ENCODE measurements at regions not wholly inside any gene's neighbourhood (a gene's known extent, or its start where the extent isn't known, plus 50 kb on each side); places are given as distances from the start of the nearest gene placed in this dataset.

GRCh38 chr18:43703050-43703449 is 425.8 kb upstream of the SYT4 start:
- WGBS, 3 donors = 55 to 61% (median 58%) methylated on average over 2 of the region's 2 CpGs
- Histone ChIP-seq H3K4me3 (no peak overlapping the region), H3K36me3 (ENCODE audit: insufficient read depth in 1 of 2, low read depth in 1 of 2) (no peaks in the 10 kb centered on the region), H3K27me3 (ENCODE audit: insufficient read depth in 3 of 3, low read length in 2 of 3) (no peaks in the 10 kb centered on the region), H3K9me3 (no peaks in the 10 kb centered on the region), H3K27ac (no peak overlapping the region), H3K4me1 (no peaks in the 10 kb centered on the region)
- TF ChIP-seq, protein P1, sequence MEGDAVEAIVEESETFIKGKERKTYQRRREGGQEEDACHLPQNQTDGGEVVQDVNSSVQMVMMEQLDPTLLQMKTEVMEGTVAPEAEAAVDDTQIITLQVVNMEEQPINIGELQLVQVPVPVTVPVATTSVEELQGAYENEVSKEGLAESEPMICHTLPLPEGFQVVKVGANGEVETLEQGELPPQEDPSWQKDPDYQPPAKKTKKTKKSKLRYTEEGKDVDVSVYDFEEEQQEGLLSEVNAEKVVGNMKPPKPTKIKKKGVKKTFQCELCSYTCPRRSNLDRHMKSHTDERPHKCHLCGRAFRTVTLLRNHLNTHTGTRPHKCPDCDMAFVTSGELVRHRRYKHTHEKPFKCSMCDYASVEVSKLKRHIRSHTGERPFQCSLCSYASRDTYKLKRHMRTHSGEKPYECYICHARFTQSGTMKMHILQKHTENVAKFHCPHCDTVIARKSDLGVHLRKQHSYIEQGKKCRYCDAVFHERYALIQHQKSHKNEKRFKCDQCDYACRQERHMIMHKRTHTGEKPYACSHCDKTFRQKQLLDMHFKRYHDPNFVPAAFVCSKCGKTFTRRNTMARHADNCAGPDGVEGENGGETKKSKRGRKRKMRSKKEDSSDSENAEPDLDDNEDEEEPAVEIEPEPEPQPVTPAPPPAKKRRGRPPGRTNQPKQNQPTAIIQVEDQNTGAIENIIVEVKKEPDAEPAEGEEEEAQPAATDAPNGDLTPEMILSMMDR (IDR thresholded peaks at IDR 0.05) = no peak
- intact Hi-C loops (cut with DNase I) = no loop called here
- ATAC-seq = no peak
- DNase-seq = no peak

- WGBS, 3 donors = 61 to 63% (median 63%) methylated on average over 4 of the region's 4 CpGs
- H3K27me3 ChIP-seq (ENCODE audit: insufficient read depth in 3 of 3, low read length in 2 of 3) = no peaks in the 10 kb centered on the region
- no peak overlapping the region for H3K27ac ChIP-seq
- DNase-seq = no peak
- TF ChIP-seq, protein P1 (IDR thresholded peaks at IDR 0.05) = no peak
- no peak overlapping the region for H3K4me3 ChIP-seq
- no peaks in the 10 kb centered on the region for H3K36me3 ChIP-seq (ENCODE audit: insufficient read depth in 1 of 2, low read depth in 1 of 2)
- H3K9me3 ChIP-seq = no peaks in the 10 kb centered on the region
- ATAC-seq = no peak
- no peaks in the 10 kb centered on the region for H3K4me1 ChIP-seq
- intact Hi-C loops (cut with DNase I) = no loop called here
Observed at GRCh38 chr18:43705850-43706249, 428.6 kb upstream of the SYT4 start.

DNA sequence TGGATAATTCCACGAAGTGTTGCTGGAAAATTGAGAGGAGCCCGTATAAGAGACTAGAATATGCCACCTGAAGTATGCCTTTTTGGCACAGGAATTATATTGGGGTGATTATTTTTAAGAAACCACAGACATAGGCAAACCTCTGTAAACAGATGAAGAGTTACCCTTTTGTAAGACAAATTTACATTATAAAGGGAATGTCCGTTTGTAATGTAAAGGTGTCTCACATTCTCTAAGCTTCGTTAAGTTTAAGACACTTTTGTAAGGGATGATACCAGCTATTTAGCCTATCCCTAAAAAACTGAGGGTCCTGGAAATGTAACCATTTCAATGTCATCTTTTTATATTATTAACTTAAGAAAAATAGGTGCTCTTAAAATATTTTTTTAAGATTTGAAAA is 432.8 kb upstream of the SYT4 start:
- DNase-seq (no peak), ATAC-seq (no peak)
- Histone ChIP-seq H3K9me3 (no peaks in the 10 kb centered on the region), H3K36me3 (ENCODE audit: insufficient read depth in 1 of 2, low read depth in 1 of 2) (no peaks in the 10 kb centered on the region), H3K4me1 (no peaks in the 10 kb centered on the region), H3K4me3 (no peak overlapping the region), H3K27ac (no peak overlapping the region), H3K27me3 (ENCODE audit: insufficient read depth in 3 of 3, low read length in 2 of 3) (no peaks in the 10 kb centered on the region)
- intact Hi-C loops (cut with DNase I) = no loop called here
- 62 to 74% (median 70%) methylated on average over 4 of the region's 4 CpGs for WGBS, 3 donors
- TF ChIP-seq, protein P1 (IDR thresholded peaks at IDR 0.05) = no peak

DNA sequence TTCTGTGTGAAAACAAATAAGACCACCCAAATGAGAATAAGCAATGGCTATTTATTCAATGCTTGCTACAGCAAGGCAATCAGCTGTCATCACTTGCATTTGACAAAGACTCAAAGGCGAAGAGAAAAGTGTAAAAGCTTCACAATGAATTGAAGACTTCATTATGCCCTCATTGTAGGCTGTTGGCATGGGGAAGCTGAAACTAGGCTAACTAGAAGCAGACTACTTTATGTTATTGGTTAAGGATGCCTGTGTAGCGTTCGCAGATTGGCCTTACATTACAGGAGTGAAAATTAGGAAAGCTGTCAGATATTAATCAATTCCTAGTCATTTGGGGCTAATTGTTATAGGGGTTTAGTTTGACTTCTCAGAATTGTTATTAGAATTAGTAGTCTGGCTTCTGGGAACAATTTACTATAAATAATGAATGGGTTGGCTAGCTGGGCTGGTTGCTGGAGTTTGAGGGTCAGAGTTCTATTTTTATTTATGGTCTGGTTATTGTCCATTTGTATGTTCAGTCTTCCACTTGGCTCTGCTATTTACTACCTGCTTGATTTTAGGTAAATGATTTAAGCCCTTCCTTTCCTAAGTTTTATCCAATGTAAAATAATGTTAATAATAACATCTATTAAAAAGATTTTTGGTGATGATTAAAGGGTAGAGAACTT is 437.2 kb upstream of the SYT4 start:
- H3K4me3 ChIP-seq = no peak overlapping the region
- no peaks in the 10 kb centered on the region for H3K27me3 ChIP-seq (ENCODE audit: insufficient read depth in 3 of 3, low read length in 2 of 3)
- H3K4me1 ChIP-seq = no peaks in the 10 kb centered on the region
- 78 to 89% (median 84%) methylated on average over 3 of the region's 3 CpGs for WGBS, 3 donors
- ATAC-seq (no peak), DNase-seq (no peak)
- no peaks in the 10 kb centered on the region for H3K9me3 ChIP-seq
- H3K27ac ChIP-seq = no peak overlapping the region
- no peaks in the 10 kb centered on the region for H3K36me3 ChIP-seq (ENCODE audit: insufficient read depth in 1 of 2, low read depth in 1 of 2)
- intact Hi-C loops (cut with DNase I) = no loop called here
- TF ChIP-seq, protein P1 (IDR thresholded peaks at IDR 0.05) = no peak

- DNase-seq (no peak), ATAC-seq (no peak)
- H3K36me3 ChIP-seq (ENCODE audit: insufficient read depth in 1 of 2, low read depth in 1 of 2) = no peaks in the 10 kb centered on the region
- H3K9me3 ChIP-seq = peaks cover 6% of the 10 kb centered on the region
- no peaks in the 10 kb centered on the region for H3K4me1 ChIP-seq
- TF ChIP-seq, protein P1 (IDR thresholded peaks at IDR 0.05) = no peak
- WGBS, 3 donors = 63 to 76% (median 64%) methylated on average over 1 of the region's 1 CpG
- intact Hi-C loops (cut with DNase I) = no loop called here
- H3K4me3 ChIP-seq = no peak overlapping the region
- H3K27me3 ChIP-seq (ENCODE audit: insufficient read depth in 3 of 3, low read length in 2 of 3) = no peaks in the 10 kb centered on the region
- no peak overlapping the region for H3K27ac ChIP-seq
Observed at GRCh38 chr18:43719267-43719795, 442.0 kb upstream of the SYT4 start.
